Stimulated activated CD4-positive, alpha-beta T cell treated with anti-CD3 and anti-CD28 coated beads, Interleukin-2, amount 100 ng/mL, for 48 hours (primary cell): ENCODE measurements at regions not wholly inside any gene's neighbourhood (a gene's known extent, or its start where the extent isn't known, plus 50 kb on each side); places are given as distances from the start of the nearest gene placed in this dataset.
"Not testable (repeated sequence)": the region's sequence is repeated elsewhere in the genome, so short reads cannot be mapped to it uniquely, and the experiment has no call there.

Experiments used
- DNase-seq, 2 donors: peaks; one replicate each; pipeline ENCODE4 v3.0.0-alpha.2; 2020

DNA sequence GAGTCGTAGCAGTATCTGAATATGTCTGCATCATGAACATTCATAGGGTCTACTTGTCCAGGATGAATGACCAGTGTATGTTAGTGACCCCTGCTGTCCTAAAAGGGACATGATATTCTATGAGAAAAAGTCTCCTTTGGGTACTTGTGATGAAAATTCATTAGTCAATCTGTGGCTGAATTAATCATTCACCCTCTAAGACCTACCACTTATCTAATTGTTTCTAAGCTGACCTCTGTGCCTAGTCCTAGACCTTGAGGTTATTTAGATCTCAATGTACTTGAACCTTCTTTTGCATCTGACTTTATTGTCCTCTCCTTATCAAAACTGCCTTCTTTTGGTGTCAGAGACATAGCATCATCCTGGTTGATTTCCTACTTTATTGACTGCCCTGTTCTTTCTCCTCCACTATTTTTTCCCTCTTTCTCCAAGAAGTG is 799.3 kb downstream of the DIPK2A start:
- DNase-seq = no peak

DNA sequence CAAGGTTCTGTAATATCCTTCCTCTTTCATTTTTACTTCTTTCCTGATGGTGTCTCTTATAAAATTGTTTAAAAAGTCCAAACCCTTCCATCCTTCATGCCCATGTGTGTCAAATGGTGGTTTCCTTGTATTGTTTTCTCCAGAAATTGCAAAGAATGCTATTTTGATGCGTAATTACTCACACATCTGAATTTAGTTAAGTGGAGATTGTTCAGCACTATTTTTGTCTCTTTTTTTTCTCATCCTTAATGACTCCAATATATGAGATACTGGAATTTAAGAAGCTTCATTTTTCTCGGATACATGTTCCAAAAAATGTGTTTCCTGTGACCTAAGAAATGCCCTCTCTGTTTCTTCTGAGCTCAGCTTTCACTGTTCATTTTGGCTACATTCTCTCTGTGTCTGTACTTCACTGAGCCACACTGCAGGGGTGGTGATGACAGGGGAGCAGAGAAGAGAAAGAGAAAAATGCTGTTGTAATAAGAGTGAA is 799.8 kb downstream of the DIPK2A start:
- no peak for DNase-seq

DNA sequence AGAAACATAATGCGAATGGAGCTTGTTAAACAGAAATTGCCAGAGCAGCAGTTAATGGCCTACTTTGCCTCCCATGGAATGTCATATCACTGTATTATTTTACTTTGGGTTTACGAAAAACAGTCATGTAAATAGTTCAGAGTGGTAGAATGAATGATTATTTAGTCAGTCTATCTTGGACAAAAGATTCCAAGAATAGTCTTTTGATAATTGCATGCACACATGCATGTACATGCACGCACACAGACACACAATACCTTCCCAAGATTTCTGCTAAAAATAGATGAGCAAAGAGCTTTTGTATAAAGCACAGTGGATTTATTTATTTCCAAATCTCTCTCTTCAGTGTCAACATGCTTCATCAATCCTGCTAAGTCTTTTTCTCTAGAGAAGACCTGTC is 800.7 kb downstream of the DIPK2A start:
- DNase-seq = no peak

DNA sequence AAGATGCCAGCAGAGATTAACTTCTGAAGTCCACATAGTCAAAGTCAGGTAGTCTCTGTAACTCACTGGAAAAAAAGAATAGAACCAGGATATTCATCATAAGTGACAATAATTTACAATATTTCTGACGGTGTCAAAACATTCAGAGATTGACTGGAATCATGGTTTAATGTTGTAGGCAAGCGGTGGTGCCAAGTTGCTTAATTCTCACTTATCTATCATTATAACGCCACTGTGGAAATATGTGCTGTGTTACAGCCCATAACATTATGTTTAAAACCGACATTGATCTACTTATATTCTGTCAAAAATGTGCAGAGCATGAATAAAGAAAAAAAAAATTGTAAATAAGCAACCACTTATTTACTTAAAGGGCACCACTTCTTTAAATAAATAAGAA is 801.7 kb downstream of the DIPK2A start:
- DNase-seq = no peak

DNA sequence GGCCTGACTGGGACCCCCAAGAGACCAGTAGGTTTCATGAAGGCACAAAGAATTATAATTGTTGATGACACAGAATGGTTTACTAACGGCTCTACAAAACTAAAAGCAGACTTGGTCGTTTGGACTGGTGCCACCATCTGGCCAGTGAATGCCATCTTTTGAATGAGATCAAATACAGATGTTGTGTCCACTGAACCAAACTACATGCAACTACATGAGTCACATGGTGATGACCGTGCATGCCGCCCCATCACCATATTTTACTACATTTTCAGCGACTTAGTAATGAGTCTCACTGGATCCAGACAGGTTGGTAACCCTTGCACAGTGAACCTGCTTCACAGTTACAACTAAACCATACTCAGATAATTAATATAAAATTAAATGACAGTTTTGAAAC is 803.3 kb downstream of the DIPK2A start:
- no peak for DNase-seq

DNA sequence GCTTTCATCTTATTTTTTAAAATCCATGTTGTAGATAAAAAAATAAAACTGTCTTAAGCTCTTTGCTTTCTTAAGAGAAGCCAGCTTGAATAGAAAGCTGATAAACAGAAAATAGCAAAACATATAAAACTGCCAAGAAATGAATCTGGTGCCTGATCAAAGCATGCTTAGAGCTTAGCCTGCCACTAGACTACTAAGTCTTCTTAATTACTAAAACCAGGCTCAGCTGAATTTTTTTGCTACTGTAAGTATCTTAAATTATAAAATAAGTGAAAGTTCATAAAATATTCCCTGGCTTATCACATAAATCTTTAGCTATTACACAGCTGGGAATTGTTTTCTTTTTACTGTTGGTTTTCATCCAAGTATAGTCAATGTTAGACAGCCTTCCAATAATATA is 803.9 kb downstream of the DIPK2A start:
- DNase-seq = no peak

DNA sequence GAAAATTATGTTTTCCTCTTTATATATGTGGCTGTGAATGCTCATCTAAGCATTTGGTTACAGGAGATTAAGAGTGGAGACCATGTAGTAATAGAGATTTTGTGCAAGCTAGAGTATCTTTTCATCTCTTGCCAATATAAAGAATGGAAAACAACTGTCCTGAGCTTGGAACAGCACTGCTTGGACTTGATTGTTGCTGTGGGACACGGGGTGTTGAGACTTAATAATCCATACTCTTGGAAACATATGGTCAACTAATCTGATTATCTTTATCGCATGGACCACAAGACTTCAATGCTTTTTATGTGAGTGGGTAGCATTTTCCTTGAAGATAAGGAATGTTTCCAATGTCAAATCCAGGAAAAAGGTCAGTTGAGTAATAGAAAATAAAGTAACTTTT is 806.3 kb downstream of the DIPK2A start:
- no peak for DNase-seq

DNA sequence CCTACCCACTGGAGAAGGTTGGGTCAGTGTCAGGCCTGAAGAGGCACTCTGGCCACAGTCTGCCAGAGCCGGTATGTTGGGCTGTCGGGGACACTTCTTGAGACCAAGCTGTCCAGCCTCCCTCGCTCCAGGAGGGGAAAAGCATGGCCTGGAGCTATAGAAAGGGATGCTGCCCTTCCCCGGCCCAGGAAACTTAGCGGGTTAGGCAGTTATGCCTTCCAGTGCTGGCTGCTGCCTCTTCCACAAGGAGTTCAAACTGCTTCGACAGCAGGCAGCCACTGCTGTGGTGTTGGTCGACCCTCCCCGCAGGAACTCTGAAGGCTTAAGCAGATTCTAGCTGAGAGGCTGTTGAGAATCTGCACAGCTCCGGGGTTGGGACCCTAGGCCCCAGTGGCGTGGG is 819.4 kb downstream of the DIPK2A start:
- no peak for DNase-seq

DNA sequence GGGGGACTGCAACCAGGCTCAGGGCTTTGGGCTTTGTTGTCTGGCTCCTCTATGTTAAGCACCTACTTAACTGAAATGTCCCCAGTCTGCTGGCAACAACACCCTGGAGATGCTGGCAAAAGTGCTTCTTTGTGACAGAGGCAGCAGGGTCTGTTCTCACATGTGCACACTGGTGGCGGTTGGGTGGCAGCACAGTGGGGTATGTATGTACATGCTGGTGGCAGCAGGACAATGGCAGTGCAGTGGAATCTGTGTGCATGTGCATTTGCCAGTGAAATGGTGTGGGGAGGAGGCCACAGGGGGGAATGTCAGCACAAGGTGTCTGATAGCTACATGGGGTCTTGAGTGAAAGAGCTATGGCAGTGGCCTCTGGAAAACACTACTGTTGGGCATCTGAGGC is 830.3 kb downstream of the DIPK2A start:
- no peak for DNase-seq

DNA sequence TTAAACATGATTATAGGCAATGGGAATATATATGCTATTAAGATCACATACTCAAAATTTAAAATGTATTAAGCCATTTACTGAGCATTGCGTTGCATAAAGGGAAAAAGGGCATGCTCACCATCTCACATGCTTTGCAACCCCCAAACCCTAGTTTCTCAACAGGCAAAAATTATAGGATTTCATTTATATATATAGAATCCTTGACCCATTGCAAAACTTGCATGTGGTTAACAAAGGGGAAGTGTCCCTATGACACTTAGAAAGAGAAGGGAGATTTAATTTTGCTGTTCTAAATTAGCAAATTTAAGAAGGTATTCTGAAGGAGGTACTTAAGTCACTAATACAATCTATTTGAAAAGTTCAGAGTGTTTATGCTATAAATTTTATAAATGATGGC is 837.8 kb downstream of the DIPK2A start:
- DNase-seq = no peak

DNA sequence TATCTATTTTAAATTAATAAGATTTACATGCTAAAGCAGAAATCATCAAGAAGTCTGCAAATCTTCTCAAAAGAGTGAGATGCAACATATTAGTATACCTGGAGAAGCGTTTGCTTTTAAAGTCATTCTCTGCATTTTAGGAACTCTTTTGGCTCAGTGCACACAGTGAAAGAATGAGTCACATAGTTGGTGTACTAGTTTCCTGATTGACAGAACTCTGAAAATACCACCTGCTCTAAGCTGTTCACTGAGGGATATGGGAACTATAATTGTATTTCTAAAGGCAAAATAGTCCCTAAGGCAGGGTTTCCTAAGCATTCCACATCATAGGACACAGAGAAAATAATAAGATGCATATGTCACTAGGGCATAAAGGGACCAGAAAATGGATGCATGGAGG is 838.5 kb downstream of the DIPK2A start:
- no peak for DNase-seq

DNA sequence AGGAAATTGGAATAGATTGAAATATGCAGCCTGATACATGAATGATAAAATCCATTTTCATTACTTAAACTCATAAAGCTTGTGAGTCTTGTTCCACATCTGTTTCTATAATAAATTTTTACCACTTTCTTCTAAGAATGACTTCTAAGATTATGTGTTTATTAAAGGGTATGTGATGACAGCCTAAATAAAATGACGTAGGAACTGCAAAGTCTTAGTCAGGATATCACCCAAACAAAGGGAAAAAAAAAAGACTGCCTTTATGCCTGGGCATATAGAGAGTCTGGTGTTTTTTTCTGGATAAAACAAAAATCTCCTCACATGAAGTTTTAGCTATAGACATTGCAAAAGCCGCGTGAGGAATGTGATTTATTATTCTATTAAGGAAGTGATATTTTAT is 844.0 kb downstream of the DIPK2A start:
- DNase-seq = no peak

DNA sequence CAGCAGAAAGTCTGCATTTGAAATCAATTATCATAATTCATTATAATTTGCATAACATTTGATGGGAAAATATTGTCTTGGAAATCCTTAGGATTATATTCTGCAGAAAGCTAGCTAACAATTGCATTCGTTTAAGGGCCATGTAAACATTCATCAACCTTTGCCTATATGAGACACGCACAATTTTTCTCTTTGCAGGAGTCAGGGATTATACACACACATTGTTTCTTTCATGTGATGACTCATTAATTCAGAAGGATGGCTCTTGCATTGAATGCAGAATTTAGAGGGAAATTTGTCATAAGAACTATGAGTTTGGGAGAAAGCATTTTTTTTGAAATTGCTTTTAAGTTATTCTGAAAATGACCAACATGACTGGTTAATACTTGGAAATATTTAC is 844.7 kb downstream of the DIPK2A start:
- DNase-seq = no peak

DNA sequence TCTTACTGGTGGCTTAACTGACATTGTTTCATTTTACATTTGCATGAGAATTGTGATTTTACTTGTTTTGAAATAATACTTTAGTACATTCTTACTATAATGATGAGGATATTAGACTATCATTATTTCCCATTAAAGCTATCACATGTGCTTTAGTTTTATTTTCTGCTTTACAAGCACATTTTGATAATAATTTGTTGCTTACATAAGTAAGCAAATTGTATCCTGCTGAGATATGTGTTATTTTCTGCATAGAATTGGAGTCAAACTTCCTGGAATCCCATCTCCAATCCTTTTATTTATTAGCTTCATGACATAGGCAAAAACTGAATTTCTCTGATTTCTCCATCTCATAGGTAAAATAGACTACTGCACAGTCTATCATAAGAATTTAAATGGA is 847.4 kb downstream of the DIPK2A start:
- no peak for DNase-seq

DNA sequence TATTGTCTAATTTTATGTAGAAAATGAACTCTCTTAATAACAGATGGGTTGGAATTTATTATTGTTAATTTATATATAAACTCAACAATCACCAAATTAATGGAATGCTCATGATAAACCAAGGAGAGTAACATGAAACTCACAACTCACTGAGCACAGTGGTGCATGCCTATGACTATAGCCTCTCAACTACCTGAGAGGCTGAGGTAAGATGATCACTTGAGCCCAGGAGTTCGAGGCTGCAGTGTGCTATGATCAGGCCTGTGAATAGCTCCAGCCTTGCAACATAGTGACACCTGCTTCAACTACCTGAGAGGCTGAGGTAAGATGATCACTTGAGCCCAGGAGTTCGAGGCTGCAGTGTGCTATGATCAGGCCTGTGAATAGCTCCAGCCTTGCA is 848.6 kb downstream of the DIPK2A start:
- not testable (repeated sequence) for DNase-seq

DNA sequence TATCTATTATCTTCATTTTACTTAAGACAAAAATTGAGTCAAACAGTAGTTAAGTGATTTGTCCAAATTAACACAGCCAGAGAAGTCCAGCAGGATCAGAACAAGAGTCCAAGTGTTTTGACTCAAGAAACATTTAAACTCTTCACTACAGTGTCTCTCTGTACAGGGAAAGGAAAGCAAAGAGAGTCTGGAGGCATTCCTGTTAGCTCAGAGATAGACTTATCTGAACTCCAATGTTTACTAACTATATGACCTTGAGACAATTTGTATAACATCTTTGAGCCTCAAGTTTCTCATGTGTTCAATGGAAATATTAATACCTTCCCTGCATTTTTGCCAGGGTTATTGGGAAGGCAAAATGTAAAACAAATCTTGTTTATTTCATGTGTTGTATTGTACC is 849.1 kb downstream of the DIPK2A start:
- no peak for DNase-seq

DNA sequence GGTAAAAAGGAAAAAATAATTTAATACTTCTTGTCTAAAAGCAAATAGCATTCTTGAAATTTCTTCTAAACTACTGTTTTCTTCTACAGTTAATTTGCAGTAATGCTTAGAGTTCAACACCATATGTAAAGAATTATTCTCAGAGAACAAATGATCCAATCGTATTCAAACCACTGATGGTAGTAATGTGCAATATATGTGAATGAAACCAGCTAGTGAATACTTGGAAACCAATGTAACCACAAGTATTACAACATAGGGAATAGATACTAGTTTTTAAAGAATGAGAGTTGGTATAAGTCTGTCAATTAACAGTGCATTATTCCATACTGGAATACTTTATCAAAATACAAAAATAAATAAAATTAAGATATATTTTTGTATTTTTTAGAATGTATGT is 850.0 kb downstream of the DIPK2A start:
- no peak for DNase-seq

DNA sequence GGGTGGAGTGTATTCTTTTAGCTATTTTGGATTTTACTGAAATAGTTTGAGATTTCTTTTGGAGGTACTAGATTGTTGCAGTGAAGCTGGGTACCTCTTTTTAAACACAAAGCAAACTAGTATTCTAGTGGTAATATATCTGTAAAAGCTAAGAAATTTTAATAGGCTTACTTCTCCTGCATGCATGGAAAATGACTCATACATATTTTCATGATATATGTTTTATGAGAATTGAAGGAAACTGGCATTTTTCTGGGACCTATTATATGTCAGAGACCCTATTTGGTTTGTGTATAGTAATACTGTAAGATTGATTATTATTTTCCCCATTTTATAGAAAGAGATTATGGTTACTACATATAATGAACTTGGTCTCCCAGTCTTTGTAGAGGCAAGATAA is 851.0 kb downstream of the DIPK2A start:
- DNase-seq = no peak

DNA sequence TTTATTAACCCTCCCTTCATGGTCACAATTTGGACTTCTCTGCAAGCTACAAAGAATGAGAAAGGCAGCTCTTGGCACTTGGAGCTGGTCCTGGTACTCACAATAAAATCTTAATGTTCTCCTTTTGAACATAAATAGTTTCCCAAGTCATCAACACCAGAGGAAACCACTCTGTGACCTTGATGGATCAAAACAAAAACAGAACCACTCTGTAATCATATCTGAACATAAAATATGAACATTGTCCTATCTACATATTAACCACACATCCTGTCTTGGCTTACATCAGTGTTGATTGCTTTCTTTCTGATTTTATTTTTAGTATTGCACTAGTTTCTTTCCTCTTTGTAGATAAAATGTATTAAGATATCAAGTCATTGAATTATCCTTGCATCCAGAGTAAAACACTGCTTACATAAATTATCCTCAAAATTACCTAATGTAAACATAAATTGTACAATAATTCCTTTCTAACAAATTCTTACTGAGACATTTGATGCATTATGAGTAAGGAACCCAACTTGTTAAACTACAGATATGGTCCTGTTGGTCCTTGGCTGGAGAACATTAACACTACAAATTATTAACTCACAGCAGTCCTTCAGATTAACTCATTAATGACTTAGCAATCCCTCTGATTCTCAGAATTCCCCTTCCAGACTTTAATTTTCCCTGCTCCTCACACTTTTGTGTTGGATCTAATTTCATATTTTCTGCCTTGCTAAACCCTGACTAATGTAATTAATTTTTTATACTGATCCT is 860.5 kb downstream of the DIPK2A start:
- DNase-seq = no peak

DNA sequence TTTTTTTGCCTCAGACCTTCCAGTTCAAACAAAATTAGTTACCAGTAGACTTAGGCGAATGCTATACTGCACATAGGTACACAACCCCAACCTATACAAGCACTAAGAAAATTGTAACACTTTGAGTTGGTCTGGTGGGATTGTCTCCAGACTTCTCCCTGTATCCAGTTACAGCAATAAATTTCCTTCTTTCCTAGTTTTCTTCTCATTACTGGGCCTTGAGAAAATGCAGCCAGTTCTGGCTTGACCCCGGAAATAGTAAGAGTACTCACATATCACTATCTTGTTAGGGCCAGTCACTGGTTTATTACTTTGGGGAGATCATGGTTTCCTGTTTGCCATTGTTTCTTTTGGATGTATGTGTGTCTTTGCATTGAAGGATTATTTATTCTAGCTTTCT is 868.4 kb downstream of the DIPK2A start:
- DNase-seq = no peak

DNA sequence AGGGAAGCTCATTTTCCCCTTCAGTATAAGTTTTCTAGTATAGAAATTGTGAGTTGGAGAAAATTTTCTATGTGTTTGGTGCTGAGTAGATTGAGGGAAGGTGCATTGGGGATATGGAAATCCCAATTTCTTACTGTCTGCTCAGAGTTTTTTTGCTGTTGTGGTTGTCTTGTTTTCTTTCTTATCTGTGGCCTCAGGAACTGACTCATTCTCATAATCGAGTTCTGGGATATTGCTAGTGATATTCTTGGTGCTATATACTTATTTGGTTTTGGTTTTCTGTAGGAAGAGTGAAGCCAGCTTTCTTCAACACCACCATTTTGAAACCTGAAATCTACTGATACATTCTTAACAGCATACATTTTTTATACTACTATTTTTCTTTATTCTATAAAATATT is 869.2 kb downstream of the DIPK2A start:
- no peak for DNase-seq

DNA sequence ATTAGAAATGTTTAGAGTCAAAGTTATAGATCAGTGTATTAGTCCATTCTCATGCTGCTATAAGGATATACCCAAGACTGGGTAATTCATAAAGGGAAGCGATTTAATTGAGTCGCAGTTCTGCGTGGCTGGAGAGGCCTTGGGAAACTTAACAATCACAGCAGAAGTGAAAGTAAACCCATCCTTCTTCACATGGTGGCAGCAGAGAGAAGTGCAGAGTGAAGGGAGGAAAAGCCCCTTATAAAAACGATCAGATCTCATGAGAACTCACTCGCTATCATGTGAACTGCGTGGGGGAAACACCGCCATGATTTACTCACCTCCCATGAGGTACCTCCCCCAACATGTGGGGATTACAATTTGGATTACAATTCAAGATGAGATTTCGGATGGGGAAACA is 871.5 kb downstream of the DIPK2A start:
- DNase-seq = no peak

DNA sequence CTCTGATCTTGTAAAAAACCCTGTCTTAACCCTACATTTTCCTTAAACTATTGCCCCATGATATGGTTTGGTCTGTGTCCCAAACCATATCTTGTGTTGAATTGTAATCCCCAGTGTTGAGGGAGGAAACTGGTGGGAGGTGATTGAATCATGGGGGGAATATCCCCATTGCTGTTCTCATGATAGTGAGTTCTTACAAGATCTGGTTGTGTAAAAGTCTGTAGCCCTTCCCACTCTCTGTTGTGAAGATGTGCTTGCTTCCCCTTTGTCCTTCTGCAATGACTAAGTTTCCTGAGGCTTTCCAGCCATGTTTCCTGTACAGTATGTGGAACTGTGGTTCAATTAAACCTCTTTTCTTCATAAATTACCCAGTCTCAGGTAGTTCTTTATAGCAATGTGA is 881.4 kb downstream of the DIPK2A start:
- no peak for DNase-seq

DNA sequence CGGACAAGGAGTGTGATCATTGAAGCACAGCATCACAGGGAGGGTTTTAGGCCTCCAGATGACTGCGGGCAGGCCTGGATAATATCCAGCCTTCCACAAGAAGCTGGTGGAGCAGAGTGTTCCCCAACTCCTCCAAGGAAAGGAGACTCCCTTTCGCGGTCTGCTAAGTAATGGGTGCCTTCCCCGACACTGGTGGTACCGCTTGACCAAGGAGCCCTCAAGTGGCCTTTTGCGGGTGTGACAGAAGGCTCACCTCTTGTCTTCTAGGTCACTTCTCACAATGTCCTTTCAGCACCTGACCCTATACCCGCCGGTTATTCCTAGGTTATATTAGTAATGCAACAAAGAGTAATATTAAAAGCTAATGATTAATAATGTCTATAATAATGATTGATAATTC is 882.4 kb downstream of the DIPK2A start:
- not testable (repeated sequence) for DNase-seq

DNA sequence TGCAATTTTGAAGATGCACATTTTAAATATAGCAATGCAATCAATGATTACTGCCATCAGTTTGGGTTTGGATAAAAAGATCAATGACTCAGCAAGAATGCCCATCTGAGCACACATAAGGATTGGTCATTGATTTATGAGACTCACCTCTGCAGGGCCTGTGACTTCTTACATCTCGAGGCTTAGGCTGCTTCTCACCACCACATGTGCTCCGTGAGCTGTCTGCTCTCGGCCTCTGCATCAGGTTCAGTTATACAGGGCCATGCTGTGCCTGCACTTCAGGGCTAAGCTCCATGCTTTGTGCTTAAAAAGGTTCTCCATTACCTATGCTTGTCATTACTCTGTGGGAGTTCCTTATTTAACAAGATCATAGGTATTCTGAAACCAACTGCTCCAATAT is 887.5 kb downstream of the DIPK2A start:
- no peak for DNase-seq
